Left ventricle myocardium inferior (tissue), 1 donor: ENCODE measurements at regions not wholly inside any gene's neighbourhood (a gene's known extent, or its start where the extent isn't known, plus 50 kb on each side); places are given as distances from the start of the nearest gene placed in this dataset.
"Not testable (repeated sequence)": the region's sequence is repeated elsewhere in the genome, so short reads cannot be mapped to it uniquely, and the experiment has no call there.

Experiments
- DNase-seq: peaks from one replicate; pipeline ENCODE4 v3.0.0-alpha.2; 2020
- H3K27ac ChIP-seq: fragments of 200-600 bp; replicated peaks from 2 replicates; pipeline ENCODE4 v1.8.0; 2021
- H3K27me3 ChIP-seq: fragments of 200-600 bp; 2 replicates; pipeline ENCODE4 v1.8.0; 2021; ENCODE audit warnings: low read depth
- H3K36me3 ChIP-seq: fragments of 200-600 bp; 2 replicates; pipeline ENCODE4 v1.8.0; 2021
- H3K4me1 ChIP-seq: fragments of 200-600 bp; 2 replicates; pipeline ENCODE4 v1.8.0; 2021
- H3K4me3 ChIP-seq: fragments of 200-600 bp; 2 replicates; pipeline ENCODE4 v1.8.0; 2021; ENCODE audit warnings: mild to moderate bottlenecking, moderate library complexity
- H3K9me3 ChIP-seq: fragments of 200-600 bp; replicated peaks from 2 replicates; pipeline ENCODE4 v1.8.0; 2021
- CTCF ChIP-seq: fragments of 200-600 bp; IDR thresholded peaks from 2 replicates; pipeline ENCODE4 v1.8.0; 2021; ENCODE audit warnings: antibody characterized with exemption, mild to moderate bottlenecking, borderline replicate concordance
- intact Hi-C: fragments of 100-400 bp; cut with micrococcal nuclease; formaldehyde crosslinking; loops from one replicate; pipeline ENCODE4 v1.11.0; 2022
- donor health status: DM: no; HTN: yes; CAD: no; lungs with severe emphysema.

GRCh38 chr10:90112681-90113080 is 411.3 kb downstream of the KIF20B start:
- Histone ChIP-seq H3K36me3 (no peaks in the 10 kb centered on the region), H3K27me3 (no peaks in the 10 kb centered on the region), H3K4me1 (no peaks in the 10 kb centered on the region), H3K27ac (no peak overlapping the region), H3K9me3 (peaks cover 24% of the 10 kb centered on the region), H3K4me3 (no peak overlapping the region)
- DNase-seq: no peak
- no peak for TF ChIP-seq CTCF
- intact Hi-C loops: no loop called here

GRCh38 chr10:90118567-90118966 is 417.2 kb downstream of the KIF20B start:
- H3K27me3 ChIP-seq, H3K4me3 ChIP-seq, DNase-seq, intact Hi-C loops, H3K4me1 ChIP-seq, H3K36me3 ChIP-seq, H3K27ac ChIP-seq: not testable (repeated sequence)
- H3K9me3 ChIP-seq: peaks cover 30% of the 10 kb centered on the region

- intact Hi-C loops: not testable (repeated sequence)
These were observed 418.4 kb downstream of the KIF20B start for GRCh38 chr10:90119631-90120280.

GRCh38 chr10:90125456-90126255 is 424.3 kb downstream of the KIF20B start:
- H3K36me3 ChIP-seq: no peaks in the 10 kb centered on the region
- no peak overlapping the region for H3K4me3 ChIP-seq
- no peak for TF ChIP-seq CTCF
- no peak overlapping the region for H3K27ac ChIP-seq
- intact Hi-C loops: no loop called here
- H3K9me3 ChIP-seq: no peaks in the 10 kb centered on the region
- H3K4me1 ChIP-seq: no peaks in the 10 kb centered on the region
- no peak for DNase-seq
- no peaks in the 10 kb centered on the region for H3K27me3 ChIP-seq

More at GRCh38 chr10:90119631-90120280, 418.4 kb downstream of the KIF20B start:
- not testable (repeated sequence) for H3K27me3 ChIP-seq, H3K4me3 ChIP-seq, H3K27ac ChIP-seq, DNase-seq, H3K4me1 ChIP-seq, H3K36me3 ChIP-seq
- H3K9me3 ChIP-seq: peaks cover 18% of the 10 kb centered on the region

GRCh38 chr10:90126256-90126595 is 424.8 kb downstream of the KIF20B start:
- intact Hi-C loops: no loop called here
- Histone ChIP-seq H3K36me3 (no peaks in the 10 kb centered on the region), H3K27me3 (no peaks in the 10 kb centered on the region), H3K9me3 (no peaks in the 10 kb centered on the region), H3K4me3 (no peak overlapping the region), H3K4me1 (no peaks in the 10 kb centered on the region), H3K27ac (no peak overlapping the region)
- DNase-seq: no peak
- no peak for TF ChIP-seq CTCF

- Histone ChIP-seq H3K27ac (no peak overlapping the region), H3K4me1 (no peaks in the 10 kb centered on the region), H3K27me3 (no peaks in the 10 kb centered on the region), H3K9me3 (peaks cover 38% of the 10 kb centered on the region), H3K36me3 (no peaks in the 10 kb centered on the region), H3K4me3 (no peak overlapping the region)
- no peak for TF ChIP-seq CTCF
- no peak for DNase-seq
- intact Hi-C loops: no loop called here
These were observed 429.1 kb downstream of the KIF20B start for GRCh38 chr10:90130321-90131086.
